K562 (cell line): ENCODE measurements at regions not wholly inside any gene's neighbourhood (a gene's known extent, or its start where the extent isn't known, plus 50 kb on each side); places are given as distances from the start of the nearest gene placed in this dataset.
"Not testable (repeated sequence)": the region's sequence is repeated elsewhere in the genome, so short reads cannot be mapped to it uniquely, and the experiment has no call there.

ENCODE experiments used
- ATAC-seq: fragments of 200-7000 bp; cut with Tn5 transposase; 3 replicates; pipeline ENCODE4 v1.9.1; 2020; ENCODE audit warnings: moderate library complexity
- BruUV-seq: library from RNA; stranded (reverse); fragments of 400-500 nt; replicated peaks from 2 replicates; lab custom pipeline; 2021; lab: Mats Ljungman, UMichigan
- CTCF ChIA-PET: fragments of 300-600 bp; formaldehyde crosslinking; extraction: SDS; loops from one replicate; lab custom pipeline; 2021; ENCODE audit warnings: low intra/inter-chr PET ratio; lab: Yijun Ruan, JAX
- POLR2A ChIA-PET: fragments of 300-600, 350-650 bp; sonication (Branson Sonifier 250); formaldehyde crosslinking; extraction: SDS; loops from one replicate; lab custom pipeline; 2021; ENCODE audit warnings: antibody characterized with exemption, inconsistent platforms; lab: Yijun Ruan, JAX
- DNase-seq, 4 experiments: peaks; one replicate each; pipeline versions ENCODE4 v3.0.0 to v3.0.0-alpha.2; 2011 to 2018; ENCODE audit warnings: low spot score in 3 of 4, mixed read lengths in 3 of 4; ENCODE audit errors: extremely low read depth in 1 of 4
- FAIRE-seq: peaks from 2 replicates; lab custom pipeline; 2011; peaks lifted over from hg19 to GRCh38; lab: Jason Lieb, UNC
- H2AFZ ChIP-seq: 2 replicates; pipeline ENCODE4 v1.6.0; 2011; ENCODE audit warnings: low read depth, low read length, control low read depth, inconsistent platforms
- H3K27ac ChIP-seq: fragments of 200-600 bp; 3 replicates; pipeline ENCODE4 v1.8.0; 2011; ENCODE audit warnings: low read depth, mild to moderate bottlenecking, control low read depth, inconsistent platforms, low read length, moderate library complexity, mixed read lengths; ENCODE audit errors: extremely low read depth
- H3K27me3 ChIP-seq, 2 experiments: fragments of 300-600 bp in 1 of 2; 2 replicates in 1 of 2; 3 replicates in 1 of 2; pipeline versions ENCODE4 v1.6.0 to v1.8.0; 2011; ENCODE audit warnings: inconsistent platforms in 2 of 2, low read length in 2 of 2, mild to moderate bottlenecking in 1 of 2, mixed read lengths in 1 of 2, moderate library complexity in 1 of 2; ENCODE audit not compliant: control insufficient read depth in 2 of 2, insufficient read depth in 2 of 2
- H3K36me3 ChIP-seq: fragments of 300-600 bp; 3 replicates; pipeline ENCODE4 v1.8.0; 2011; ENCODE audit warnings: mild to moderate bottlenecking, low read length, inconsistent platforms; ENCODE audit not compliant: control insufficient read depth, insufficient read depth
- H3K4me1 ChIP-seq, 2 experiments: fragments of 200-600 bp in 1 of 2; replicated peaks in 1 of 2; 2 replicates in 1 of 2; 3 replicates in 1 of 2; pipeline versions ENCODE4 v1.5.1 to v1.8.0; 2011; ENCODE audit warnings: inconsistent platforms in 2 of 2, low read length in 2 of 2, mild to moderate bottlenecking in 1 of 2, mixed read lengths in 1 of 2, moderate library complexity in 1 of 2; ENCODE audit not compliant: control insufficient read depth in 2 of 2, insufficient read depth in 2 of 2
- H3K4me2 ChIP-seq: 2 replicates; pipeline ENCODE4 v1.6.1; 2011; ENCODE audit warnings: low read length, control low read depth, inconsistent platforms, mixed read lengths; ENCODE audit not compliant: insufficient read depth
- H3K4me3 ChIP-seq: fragments of 200-600 bp; sonication (generic), shearing (Covaris generic); 2 replicates; pipeline ENCODE4 v1.5.1; 2016; ENCODE audit warnings: control low read depth, inconsistent platforms
- H3K79me2 ChIP-seq: fragments of 200-600 bp; 3 replicates; pipeline ENCODE4 v1.8.0; 2011; ENCODE audit warnings: low read length, inconsistent platforms; ENCODE audit not compliant: control insufficient read depth, insufficient read depth
- H3K9ac ChIP-seq, 2 experiments: 2 replicates each; pipeline versions ENCODE4 v1.6.0 to v1.6.1; 2011; ENCODE audit warnings: low read depth in 2 of 2, low read length in 2 of 2, control low read depth in 1 of 2, inconsistent platforms in 1 of 2, mild to moderate bottlenecking in 1 of 2, mixed read lengths in 1 of 2; ENCODE audit not compliant: insufficient read depth in 1 of 2
- H3K9me1 ChIP-seq: one replicate; pipeline ENCODE4 v1.6.0; 2011; ENCODE audit warnings: inconsistent platforms, mild to moderate bottlenecking, low read length, moderate library complexity; ENCODE audit not compliant: control insufficient read depth, insufficient read depth
- H3K9me3 ChIP-seq: replicated peaks from 2 replicates; pipeline ENCODE4 v1.5.1; 2011; ENCODE audit warnings: low read depth, low read length, inconsistent platforms; ENCODE audit not compliant: control insufficient read depth, insufficient read depth
- H4K20me1 ChIP-seq: replicated peaks from 2 replicates; pipeline ENCODE4 v1.6.1; 2011; ENCODE audit warnings: low read length, inconsistent platforms, mixed read lengths; ENCODE audit not compliant: control insufficient read depth, insufficient read depth
- PML ChIP-seq: IDR thresholded peaks from 2 replicates; pipeline ENCODE4 v1.6.1; 2012; ENCODE audit warnings: low read length, inconsistent platforms
- RFX5 ChIP-seq: IDR thresholded peaks from 2 replicates; pipeline ENCODE4 v1.6.1; 2011; ENCODE audit warnings: low read depth, mild to moderate bottlenecking, improper control_type of control experiment, low read length
- STAG1 ChIP-seq: sonication (generic); formaldehyde crosslinking; IDR thresholded peaks from 2 replicates; pipeline ENCODE4 v1.5.0; 2020; ENCODE audit warnings: missing genetic modification reagents, borderline replicate concordance
- XRCC3 ChIP-seq: fragments of 450-650 bp; IDR thresholded peaks from 2 replicates; pipeline ENCODE4 v1.6.1; 2017; ENCODE audit warnings: mild to moderate bottlenecking, moderate library complexity
- ZFX ChIP-seq: sonication (generic); formaldehyde crosslinking; IDR thresholded peaks from 2 replicates; pipeline ENCODE4 v1.8.0; 2022; ENCODE audit warnings: mild to moderate bottlenecking, missing genetic modification reagents, moderate library complexity
- ZNF23 ChIP-seq: fragments of 250-450 bp; sonication (Bioruptor Pico); IDR thresholded peaks from 2 replicates; pipeline ENCODE4 v1.4.0; 2020; ENCODE audit warnings: mild to moderate bottlenecking
- WGBS: fragments of 100-300 bp; shearing (Covaris generic); methylation state at CpG from one replicate; pipeline ENCODE4 v1.1.6; 2016; ENCODE audit warnings: low coverage, mixed read lengths; ENCODE audit not compliant: insufficient coverage; ENCODE audit errors: missing lambda C conversion rate; 5-methylcytosine and 5-hydroxymethylcytosine counted together
- in situ Hi-C: fragments of 300-500 bp; cut with MboI; formaldehyde crosslinking; loops from 4 replicates; pipeline ENCODE4 v1.15.0; 2018; ENCODE audit warnings: inconsistent platforms, mixed read lengths
- intact Hi-C: fragments of 100-400 bp; cut with micrococcal nuclease; formaldehyde crosslinking; loops from 2 replicates; pipeline ENCODE4 v1.14.2; 2022
- TF ChIP-seq, protein P1 (sequence below): fragments of 450-650 bp; formaldehyde crosslinking; IDR thresholded peaks from 2 replicates; pipeline ENCODE4 v1.4.0; 2020; ENCODE audit warnings: mild to moderate bottlenecking
- TF ChIP-seq, protein P2 (sequence below), 2 experiments: fragments of 250-450 bp in 1 of 2; fragments of 450-650 bp in 1 of 2; sonication (Bioruptor Pico) in 1 of 2; IDR thresholded peaks; 2 replicates each; pipeline versions ENCODE4 v1.6.1 to v1.8.0; 2016 to 2021; ENCODE audit warnings: mild to moderate bottlenecking in 2 of 2, moderate library complexity in 2 of 2, missing compliant biosample characterization in 1 of 2, missing genetic modification characterization in 1 of 2

DNA sequence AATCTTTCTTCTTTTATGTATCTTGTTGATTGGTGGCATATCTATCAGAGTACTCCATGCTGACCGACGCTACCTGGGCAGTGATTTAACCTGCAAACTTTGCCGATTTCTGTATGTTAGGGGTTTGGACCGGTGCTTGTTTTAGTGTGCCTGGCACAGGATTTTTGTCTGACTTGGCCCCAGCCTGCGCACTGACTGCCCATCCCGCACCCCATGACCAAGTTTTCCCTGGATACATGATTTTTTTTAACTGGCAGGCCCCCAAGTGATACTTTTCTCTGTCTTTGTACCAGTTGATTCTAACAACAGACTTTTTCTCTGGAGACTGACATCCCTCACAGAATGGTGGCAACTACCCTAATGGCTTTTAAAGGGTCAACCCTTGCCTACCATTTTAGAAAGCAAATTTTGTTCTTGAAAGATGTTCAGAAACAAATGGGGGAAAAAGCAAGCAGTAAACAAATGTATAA is 69.0 kb upstream of the C1QTNF9B start (continued):
- TF ChIP-seq XRCC3 (no peak), ZNF23 (CRISPR knock-in tag) (no peak)
- TF ChIP-seq, protein P1, sequence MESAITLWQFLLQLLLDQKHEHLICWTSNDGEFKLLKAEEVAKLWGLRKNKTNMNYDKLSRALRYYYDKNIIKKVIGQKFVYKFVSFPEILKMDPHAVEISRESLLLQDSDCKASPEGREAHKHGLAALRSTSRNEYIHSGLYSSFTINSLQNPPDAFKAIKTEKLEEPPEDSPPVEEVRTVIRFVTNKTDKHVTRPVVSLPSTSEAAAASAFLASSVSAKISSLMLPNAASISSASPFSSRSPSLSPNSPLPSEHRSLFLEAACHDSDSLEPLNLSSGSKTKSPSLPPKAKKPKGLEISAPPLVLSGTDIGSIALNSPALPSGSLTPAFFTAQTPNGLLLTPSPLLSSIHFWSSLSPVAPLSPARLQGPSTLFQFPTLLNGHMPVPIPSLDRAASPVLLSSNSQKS (CRISPR knock-in tag), result no peak

DNA sequence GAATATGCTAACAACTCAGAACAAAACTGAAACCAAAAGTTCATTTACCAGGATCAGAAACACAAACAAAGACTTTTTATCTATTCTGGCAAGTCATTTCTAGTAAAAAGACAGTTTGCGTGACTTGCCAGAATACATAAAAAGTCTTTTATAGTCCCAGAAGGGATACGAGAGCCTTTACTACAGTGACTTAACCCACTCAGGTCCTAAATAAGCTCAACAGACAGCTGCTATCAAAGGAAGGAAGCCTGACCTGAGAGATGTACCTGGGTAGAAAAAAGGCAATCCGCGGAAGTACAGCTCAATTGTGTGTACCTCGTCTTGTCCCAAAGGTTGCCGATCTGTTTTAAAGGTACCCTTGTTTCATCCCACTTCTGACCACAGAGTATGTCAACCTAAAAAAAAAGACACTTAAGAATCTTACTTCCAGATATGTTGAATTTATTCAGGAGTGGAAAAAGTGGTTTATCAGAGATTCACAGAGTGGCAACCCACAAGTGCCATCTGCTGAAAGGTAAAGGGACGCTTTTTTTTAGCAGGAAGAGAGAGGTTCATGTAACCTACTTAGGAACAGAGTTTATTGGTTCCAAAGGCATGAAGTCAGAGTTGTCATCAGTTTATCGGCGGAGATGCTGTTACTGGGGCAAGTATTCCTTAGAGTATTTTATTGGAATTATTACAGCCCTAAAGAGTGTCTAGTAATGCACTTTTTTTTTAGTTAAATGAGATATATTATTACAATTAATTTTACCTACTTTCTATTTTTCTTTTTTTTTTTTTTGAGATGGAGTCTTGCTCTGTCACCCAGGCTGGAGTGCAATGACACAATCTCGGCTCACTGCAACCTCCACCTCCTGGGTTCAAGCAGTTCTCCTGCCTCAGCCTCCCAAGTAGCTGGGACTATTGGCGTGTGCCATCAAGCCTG is 69.7 kb upstream of the C1QTNF9B start:
- Histone ChIP-seq H3K9ac (no peak overlapping the region), H3K4me3 (no peak overlapping the region), H3K9me1 (no peaks in the 10 kb centered on the region), H2AFZ (no peak overlapping the region), H3K4me2 (no peak overlapping the region), H3K79me2 (no peaks in the 10 kb centered on the region), H3K4me1 (no peaks in the 10 kb centered on the region; a peak in 1 of 5 replicates), H3K9me3 (no peaks in the 10 kb centered on the region), H3K27me3 (no peaks in the 10 kb centered on the region), H3K27ac (no peak overlapping the region), H3K36me3 (no peaks in the 10 kb centered on the region), H4K20me1 (no peaks in the 10 kb centered on the region)
- intact Hi-C loops (no loop called here), in situ Hi-C loops (no loop called here)
- FAIRE-seq (no peak), DNase-seq (no peak), ATAC-seq (no peak)
- no TSS peak for BruUV-seq
- ChIA-PET CTCF (no interaction called here), POLR2A (interaction anchor here (0.5 kb wide), 1 partner anchor 251 kb away, joined by 3 read pairs; no protein-coding TSS in a partner anchor)
- TF ChIP-seq PML, result no peak
- TF ChIP-seq ZFX (CRISPR knock-in tag), result no peak
- TF ChIP-seq, protein P2, sequence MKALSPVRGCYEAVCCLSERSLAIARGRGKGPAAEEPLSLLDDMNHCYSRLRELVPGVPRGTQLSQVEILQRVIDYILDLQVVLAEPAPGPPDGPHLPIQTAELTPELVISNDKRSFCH (CRISPR knock-in tag; IDR thresholded peaks at IDR 0.05), result no peak
- TF ChIP-seq, protein P2 (tag; IDR thresholded peaks at IDR 0.05), result no peak
- TF ChIP-seq STAG1 (CRISPR knock-in tag), result no peak
- TF ChIP-seq RFX5, result no peak
- 0% methylated on average over 9 of the region's 11 CpGs for WGBS

DNA sequence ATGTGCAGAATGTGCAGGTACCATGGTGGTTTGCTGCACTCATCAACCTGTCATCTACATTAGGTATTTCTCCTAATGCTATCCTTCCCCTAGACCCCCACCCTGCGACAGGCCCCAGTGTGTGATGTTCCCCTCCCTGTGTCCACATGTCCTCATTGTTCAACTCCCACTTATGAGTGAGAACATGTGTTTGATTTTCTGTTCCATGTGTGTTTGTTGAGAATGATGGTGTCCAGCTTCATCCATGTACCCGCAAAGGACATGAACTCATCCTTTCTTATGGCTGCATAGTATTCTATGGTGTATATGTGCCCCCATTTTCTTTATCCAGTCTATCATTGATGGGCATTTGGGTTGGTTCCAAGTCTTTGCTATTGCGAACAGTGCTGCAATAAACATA is 70.5 kb upstream of the C1QTNF9B start:
- FAIRE-seq, H4K20me1 ChIP-seq, H3K9ac ChIP-seq, H3K9me1 ChIP-seq, ATAC-seq, POLR2A ChIA-PET, H3K9me3 ChIP-seq, intact Hi-C loops, in situ Hi-C loops, H3K27ac ChIP-seq, BruUV-seq, CTCF ChIA-PET, H3K4me2 ChIP-seq, H3K4me3 ChIP-seq, DNase-seq, H3K4me1 ChIP-seq, H3K36me3 ChIP-seq, H3K79me2 ChIP-seq, H2AFZ ChIP-seq, H3K27me3 ChIP-seq: not testable (repeated sequence)
- 6% methylated on average over 3 of the region's 3 CpGs for WGBS
